Cardiac fibroblast (primary cell): ENCODE measurements at regions not wholly inside any gene's neighbourhood (a gene's known extent, or its start where the extent isn't known, plus 50 kb on each side); places are given as distances from the start of the nearest gene placed in this dataset.

Source experiments
- DNase-seq, 2 donors: peaks; one replicate each; pipeline versions ENCODE4 v3.0.0 to v3.0.0-alpha.2; 2010; ENCODE audit warnings: low read depth in 2 of 2
- H3K4me3 ChIP-seq, 2 donors: replicated peaks in 1 of 2; 1 replicate in 1 of 2; 2 replicates in 1 of 2; pipeline ENCODE4 v1.5.1; 2011; ENCODE audit warnings: low read depth in 2 of 2, low read length in 2 of 2, mild to moderate bottlenecking in 2 of 2, moderate library complexity in 1 of 2
- TF ChIP-seq, protein P1 (sequence below): IDR thresholded peaks from one replicate; pipeline ENCODE4 v1.5.1; 2011; ENCODE audit warnings: low read depth, mild to moderate bottlenecking, low read length, inconsistent platforms

DNA sequence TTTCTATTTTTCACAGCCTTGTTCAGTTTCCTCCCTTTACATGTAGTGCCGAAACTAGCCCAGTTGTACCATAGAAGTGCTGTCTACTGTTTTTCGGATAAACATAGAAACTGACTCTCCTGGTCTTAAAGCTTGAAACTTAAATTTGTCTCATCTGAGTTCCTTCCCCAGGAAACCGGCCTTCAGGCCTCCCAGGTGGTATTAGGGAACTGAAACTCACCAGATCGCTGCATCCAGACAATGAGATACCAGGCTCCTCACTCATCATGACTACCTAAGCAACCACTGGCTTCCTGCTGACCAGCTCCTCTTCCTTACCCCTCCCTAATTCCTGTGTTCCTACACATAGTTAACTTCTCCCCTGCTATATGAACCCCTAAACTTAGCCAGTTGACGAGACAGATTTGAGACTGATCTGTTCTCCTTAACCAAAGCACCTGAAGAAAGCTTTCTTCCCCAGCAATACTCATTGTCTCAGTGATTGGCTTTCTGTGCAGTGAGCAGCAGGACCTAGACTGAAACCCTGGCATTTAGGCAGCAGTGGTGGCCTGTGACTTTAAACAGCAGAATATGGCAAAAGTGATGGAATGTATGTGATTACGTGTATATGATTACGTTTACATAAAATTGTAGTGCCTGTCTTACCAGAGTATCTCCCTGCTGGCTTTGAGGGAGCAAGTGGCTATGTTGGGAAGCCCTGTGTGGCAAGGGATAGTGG lies 959.1 kb upstream of the LCORL start:
- TF ChIP-seq, protein P1, sequence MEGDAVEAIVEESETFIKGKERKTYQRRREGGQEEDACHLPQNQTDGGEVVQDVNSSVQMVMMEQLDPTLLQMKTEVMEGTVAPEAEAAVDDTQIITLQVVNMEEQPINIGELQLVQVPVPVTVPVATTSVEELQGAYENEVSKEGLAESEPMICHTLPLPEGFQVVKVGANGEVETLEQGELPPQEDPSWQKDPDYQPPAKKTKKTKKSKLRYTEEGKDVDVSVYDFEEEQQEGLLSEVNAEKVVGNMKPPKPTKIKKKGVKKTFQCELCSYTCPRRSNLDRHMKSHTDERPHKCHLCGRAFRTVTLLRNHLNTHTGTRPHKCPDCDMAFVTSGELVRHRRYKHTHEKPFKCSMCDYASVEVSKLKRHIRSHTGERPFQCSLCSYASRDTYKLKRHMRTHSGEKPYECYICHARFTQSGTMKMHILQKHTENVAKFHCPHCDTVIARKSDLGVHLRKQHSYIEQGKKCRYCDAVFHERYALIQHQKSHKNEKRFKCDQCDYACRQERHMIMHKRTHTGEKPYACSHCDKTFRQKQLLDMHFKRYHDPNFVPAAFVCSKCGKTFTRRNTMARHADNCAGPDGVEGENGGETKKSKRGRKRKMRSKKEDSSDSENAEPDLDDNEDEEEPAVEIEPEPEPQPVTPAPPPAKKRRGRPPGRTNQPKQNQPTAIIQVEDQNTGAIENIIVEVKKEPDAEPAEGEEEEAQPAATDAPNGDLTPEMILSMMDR, result no peak
- no peak for DNase-seq
- no peak overlapping the region for H3K4me3 ChIP-seq

DNA sequence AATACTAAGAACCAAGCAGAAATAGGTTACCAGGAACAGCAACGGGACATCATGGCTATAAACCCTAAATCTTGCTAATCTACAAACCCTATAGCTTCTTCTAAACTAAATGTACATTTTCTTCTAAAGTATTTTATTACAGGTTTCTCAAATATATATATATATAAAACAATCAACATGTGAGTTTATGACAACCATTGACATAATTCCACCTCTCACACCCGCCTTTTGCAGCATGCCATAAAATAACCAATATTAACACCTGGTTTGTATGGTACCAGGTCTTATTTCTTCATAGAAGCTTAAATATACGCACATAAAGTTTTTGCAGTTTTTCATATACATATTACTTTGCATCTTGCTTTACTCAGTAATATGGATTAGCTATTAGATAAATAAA lies 955.3 kb upstream of the LCORL start:
- DNase-seq, result no peak
- no peak overlapping the region for H3K4me3 ChIP-seq
- TF ChIP-seq, protein P1, result no peak

DNA sequence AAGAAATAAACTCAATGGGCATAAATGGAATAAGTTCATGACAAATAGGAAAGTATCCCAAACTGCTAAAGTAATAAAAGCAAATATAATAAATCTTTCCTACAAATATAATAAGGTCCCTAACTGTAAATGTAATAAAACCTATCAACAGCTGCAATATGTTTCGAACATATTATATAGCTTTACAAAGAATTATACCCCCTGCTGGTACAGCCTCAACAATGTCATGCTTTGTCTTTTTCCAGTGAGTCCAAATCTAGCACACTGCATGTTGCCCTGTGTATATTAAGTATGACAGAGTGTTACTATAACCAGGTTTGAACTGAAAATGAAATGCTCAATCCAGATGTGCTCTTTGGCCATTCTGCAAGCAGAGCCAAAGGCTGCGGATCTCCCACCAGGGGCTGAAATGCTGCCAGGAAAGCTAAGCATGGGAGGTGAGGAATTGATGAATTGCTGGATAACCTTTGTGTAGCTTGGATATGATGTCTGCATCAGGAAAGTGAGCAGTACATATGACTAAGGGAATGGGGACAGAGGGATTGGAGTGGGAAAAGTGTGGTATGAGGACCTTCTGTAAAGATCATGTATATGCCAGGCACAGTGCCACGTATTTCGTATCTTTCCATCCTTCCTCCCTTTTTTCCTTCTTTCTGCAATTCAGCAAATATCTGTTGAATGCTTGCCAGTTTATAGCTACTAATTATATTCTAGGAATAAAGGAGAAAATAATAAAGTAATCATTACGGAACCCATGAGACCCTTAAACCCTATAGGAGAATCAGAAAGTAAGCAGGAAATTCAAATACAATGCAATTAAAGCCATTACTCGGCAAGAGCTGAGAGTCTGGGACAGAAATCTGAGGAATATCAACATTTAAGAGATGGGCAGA lies 954.6 kb upstream of the LCORL start:
- TF ChIP-seq, protein P1, result no peak
- DNase-seq, result no peak
- H3K4me3 ChIP-seq, result no peak overlapping the region

DNA sequence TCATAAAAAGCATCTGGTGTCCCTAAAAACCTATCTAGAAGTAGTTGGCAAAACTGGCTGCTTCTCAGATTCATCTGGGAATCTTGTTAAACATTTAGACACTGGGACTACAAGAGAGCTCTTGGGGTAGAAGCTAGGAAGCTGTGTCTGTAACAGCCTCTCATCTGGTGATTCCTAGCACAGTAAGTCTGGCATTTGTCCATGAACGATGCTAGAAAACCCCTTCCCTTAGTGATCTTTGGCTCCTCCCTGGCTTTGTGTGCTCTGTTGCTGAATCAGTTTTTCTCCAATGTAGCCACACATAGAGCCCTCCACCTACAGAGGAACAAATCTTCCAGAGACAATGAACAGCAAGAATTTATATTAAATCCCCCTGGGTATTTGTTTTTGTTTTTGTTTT lies 951.7 kb upstream of the LCORL start:
- no peak for DNase-seq
- H3K4me3 ChIP-seq, result no peak overlapping the region
- TF ChIP-seq, protein P1, result no peak

DNA sequence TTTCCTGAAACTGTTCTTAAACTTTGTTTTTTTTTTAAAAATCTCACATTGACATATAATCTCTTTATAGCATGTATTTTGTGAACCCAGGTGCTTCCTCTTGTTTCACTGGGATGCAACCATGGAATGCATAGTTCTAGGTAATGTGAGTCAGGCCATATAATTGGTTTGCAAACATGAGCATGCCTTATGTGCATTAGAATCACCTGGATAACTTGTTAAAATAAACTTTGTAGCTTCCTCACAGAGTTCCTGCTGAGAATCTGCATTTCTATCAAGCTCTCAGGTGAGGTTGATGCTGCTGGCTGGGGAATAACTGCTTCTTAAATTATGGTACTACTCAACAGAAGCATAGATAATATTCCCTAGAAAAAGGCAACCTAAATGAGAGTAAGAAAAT lies 940.3 kb upstream of the LCORL start:
- no peak overlapping the region for H3K4me3 ChIP-seq

DNA sequence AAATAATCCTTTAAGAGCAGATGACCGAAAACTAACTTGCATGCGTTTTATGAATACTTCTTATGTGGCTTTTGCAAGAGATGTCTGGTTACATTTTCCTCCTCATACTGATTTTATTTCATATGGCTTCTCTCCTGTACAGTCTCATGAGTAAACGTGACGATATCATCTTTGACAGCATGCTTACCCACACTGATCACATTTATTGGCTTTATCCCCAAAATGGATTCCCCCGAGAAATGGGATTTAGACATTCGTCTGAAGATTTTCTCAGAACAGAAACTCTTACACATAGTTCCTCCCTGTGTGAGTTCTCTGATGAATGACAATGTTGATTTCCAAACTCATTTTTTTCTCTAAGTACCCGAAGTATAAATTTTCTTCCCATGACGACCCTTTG lies 939.7 kb upstream of the LCORL start:
- H3K4me3 ChIP-seq, result no peak overlapping the region
- DNase-seq, result no peak
- TF ChIP-seq, protein P1, result no peak

More for the DNA sequence above, 940.3 kb upstream of the LCORL start:
- DNase-seq, result no peak
- TF ChIP-seq, protein P1, result no peak
